ENCODE measurements at regions not wholly inside any gene's neighbourhood (a gene's known extent, or its start where the extent isn't known, plus 50 kb on each side); places are given as distances from the start of the nearest gene placed in this dataset.

DNA sequence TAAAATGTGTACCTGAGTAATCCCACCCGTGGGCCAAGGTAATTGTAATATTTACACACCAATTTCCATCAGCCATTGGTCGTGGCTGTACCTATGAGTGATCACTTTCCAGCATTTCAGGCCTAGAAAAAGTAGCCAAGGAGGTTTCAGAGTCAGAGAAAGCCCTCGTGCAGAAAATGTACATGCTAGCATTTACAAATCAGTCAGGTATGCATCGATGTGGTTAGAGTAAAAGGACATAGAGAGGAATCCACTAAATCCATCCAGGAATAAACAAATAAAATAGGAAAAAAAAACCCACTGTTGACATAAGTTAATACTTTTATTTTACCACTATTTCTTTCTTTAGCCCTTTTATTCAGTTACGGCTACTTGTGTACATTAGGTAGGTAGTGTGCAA, 256.8 kb downstream of the TRIML1 start:
- no peak for TF ChIP-seq EZH2phosphoT487 (IDR thresholded peaks at IDR 0.05; ENCODE audit: borderline replicate concordance, low read length)
- TF ChIP-seq CTCF (IDR thresholded peaks at IDR 0.05; ENCODE audit: low read depth, low read length, poor library complexity, severe bottlenecking) = no peak

Data from DOHH2 (cell line).